HG03342 (cell line): ENCODE measurements at regions not wholly inside any gene's neighbourhood (a gene's known extent, or its start where the extent isn't known, plus 50 kb on each side); places are given as distances from the start of the nearest gene placed in this dataset.

Experiments used
- ATAC-seq: cut with Tn5 transposase; IDR thresholded peaks from one replicate; pipeline ENCODE4 v1.9.1; 2021; ENCODE audit warnings: mild to moderate bottlenecking, moderate library complexity; ENCODE audit not compliant: unreplicated experiment

DNA sequence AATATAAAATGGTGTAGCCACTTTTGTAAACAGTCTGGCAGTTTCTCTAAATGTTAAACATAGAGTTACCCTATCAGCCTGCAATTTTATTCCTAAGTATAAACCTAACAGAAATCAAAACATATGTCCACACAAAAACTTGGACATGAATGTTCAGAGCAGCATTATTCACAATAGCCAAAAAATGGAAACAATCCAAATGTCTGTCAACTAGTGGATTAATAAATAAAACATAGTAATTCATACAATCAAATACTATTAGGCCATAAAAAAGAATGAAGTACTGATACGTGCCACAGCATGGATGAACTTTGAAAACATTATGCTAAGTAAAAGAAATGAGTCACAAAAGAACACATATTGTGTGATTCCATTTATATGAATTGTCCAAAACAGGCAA lies 196.5 kb downstream of the NUAK1 start:
- ATAC-seq, result no peak

GRCh38 chr12:105943525-105943924 lies 195.2 kb downstream of the NUAK1 start:
- ATAC-seq, result no peak

DNA sequence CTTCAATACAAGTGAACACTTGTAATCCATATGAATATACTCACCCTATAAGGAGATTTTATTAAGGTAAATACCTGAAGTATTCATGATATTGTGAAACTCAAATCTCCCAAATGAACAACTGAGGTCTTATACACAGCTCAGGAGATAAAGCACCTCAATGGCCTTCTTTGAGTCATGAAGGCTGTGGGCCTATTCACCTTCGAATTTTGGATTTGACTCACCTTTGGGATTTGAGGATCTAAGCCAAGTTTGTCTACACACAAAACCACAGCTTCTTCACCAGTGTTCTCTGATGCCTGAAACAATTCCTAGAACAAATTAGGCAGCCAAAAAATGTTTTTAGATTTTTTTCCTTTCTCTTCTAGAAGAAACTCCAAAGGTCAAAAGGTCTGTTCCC lies 194.1 kb downstream of the NUAK1 start:
- ATAC-seq, result no peak

GRCh38 chr12:105945880-105946279 lies 192.9 kb downstream of the NUAK1 start:
- ATAC-seq, result no peak

DNA sequence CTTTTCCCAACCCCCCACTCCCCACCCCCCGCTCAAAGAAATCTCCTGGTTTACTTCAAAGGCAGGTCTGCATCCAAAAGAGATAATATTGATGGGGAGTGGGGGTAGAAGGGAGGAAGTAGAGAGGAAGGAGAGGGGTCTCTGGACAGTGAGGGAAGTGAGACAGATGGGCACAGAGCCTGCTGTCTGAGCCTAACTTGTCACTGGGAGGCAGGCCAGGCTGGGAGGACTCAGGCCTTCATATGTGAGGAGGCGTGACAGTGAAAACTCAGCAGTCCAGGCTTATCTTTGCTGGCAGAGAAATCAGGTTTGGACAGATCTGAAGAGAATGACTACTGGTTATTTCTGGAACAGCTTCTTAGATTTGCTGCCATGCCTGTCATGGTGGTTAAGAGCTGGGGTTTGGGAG lies 192.3 kb downstream of the NUAK1 start:
- ATAC-seq, result no peak

DNA sequence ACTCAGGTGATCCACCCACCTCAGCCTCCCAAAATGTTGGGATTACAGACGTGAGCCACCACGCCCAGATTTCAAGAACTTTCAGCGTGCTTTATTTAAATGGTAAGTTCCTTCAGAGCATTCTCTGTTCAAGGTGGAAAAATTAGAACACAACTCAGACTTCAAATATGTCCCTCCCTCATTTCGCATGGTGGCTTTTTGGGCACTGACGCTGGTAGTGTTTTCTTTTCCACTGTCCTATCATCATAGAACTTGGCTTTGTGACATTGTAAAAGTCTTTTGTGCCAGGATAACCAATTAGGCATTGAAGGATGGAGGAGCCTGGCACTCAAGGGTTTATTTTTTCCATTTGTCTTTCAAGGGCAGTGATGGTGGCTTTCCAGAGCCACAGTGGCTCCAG lies 190.8 kb downstream of the NUAK1 start:
- ATAC-seq, result no peak

GRCh38 chr12:105948331-105948730 lies 190.4 kb downstream of the NUAK1 start:
- ATAC-seq, result no peak

DNA sequence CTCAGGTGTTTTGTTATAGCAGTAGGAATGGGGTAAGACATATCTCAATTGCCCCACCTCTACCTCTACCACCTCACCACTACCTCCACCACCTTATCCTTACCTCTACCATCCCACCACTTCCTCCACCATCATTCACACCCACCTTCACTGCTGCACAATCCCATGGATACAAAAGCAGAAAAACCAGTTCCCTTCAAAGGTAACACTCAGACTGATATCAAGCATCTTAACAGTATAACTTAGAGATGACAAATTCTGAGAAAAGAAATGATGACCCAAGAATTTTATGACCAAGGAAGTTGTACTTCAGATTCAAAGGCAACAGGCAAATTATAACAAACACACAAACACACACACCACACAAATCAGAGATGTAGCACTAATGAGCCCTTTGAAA lies 189.4 kb downstream of the NUAK1 start:
- ATAC-seq, result no peak

DNA sequence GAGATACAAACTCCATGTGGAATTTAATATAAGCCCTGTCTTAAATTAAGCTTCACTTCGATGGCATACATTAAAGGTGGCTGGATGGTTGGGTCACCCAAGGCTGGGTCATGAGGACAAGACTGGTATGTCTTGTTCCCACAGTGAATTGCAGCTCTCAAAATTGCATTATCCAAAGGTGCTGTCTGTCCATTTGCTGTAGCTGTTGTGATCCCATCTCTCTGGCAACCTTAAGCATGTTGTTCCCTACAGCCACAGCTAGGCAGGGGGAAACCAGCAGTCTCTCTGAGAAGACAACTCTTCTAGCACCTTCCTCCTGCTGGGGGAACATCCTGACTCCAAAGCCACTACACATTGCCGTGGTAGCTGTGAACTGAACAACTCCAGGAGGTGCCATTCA lies 187.0 kb downstream of the NUAK1 start:
- ATAC-seq, result no peak

- ATAC-seq, result no peak
Measured at GRCh38 chr12:105954951-105955931, 183.5 kb downstream of the NUAK1 start.

DNA sequence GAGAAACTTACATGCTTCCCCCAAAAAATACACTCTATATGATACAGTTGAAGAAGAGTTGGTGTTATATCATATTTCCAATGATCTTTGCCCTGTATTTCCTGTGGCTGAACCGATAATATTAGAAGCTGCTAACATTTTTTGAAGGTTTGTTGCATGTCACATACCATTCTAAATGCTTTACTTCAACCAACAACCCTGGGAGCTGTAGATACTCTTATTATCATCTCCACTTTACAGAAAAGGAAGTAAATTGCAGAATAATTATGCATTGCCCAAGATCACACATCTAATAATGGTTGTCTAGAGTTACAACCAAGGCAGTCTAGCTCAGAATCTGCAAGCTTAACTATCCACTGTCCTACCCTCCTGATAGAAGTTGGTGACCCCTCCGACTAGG lies 182.8 kb downstream of the NUAK1 start:
- ATAC-seq, result no peak

DNA sequence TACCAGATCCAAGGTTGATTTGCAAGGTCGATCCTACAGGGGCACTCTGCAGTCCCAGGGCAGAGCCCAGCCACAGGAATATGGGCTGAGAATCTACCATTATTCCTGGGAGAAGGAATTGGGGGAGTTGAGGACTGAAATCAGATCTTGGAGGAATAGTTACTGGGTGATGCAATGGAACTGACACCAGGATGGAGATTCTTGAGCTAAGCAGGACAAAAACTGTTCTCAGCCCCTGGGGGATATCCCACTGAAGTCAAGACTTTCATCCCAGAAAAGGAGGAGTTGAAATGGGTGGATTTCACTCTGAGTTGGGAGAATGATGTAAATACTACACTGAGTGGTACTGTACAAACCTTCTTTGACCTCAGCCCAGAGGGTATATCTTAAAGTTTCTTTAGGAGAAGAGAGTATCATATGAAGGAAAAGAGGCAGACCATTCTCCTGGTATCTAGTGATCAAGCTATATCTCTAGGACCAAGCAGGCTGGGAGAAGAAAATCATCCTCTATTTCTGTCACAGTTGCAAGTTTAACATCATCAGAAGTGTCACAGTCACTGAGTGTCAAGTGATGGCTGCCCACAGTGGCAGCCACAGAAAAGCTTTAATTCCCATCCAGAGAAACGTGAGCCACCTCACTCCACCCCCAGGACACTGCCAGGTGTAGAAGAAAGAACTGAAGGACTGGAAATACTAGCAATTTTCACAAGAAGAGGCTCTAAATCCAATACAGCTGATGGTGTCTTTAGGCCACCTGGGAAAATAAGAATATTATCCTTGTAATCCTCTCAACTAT lies 181.9 kb downstream of the NUAK1 start:
- ATAC-seq, result no peak

DNA sequence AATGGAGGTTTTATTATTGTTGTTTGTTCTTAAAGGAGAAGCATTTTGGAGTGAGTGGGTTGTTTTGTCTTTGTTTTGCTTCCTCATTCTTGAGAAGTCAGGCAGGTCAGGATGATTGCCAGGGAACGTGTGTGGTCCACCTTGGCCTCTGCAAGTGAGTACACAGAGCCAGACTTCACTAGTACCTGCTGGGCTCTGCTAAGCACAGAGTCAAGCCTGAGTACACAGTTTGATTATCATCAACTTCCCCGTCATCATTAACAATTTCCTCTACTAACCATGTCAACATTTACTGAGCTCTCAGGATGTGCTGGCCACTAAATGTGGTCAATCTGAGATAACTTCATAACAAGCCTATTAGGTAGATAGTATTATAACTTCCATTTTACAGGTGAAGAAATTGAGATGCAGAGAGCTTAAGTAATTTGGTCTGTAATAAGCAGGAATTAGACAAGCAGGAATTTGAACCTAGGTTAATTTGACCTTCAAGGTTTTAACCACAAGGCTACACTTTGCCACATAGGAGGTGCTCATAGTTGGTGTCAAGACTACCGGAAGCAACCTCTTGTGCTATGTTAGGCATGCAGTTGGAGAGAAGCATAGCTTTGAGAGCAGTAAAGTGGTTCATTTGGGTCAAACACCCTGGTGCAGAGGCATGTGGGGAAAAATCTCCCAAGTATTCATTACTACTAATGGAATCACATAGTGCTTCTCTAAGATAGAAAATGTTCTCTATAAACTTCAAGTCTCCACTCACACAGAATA lies 178.3 kb downstream of the NUAK1 start:
- ATAC-seq, result no peak

GRCh38 chr12:105961821-105962671 lies 176.7 kb downstream of the NUAK1 start:
- ATAC-seq, result no peak

- no peak for ATAC-seq
Measured at GRCh38 chr12:105967038-105967776, 171.5 kb downstream of the NUAK1 start.

DNA sequence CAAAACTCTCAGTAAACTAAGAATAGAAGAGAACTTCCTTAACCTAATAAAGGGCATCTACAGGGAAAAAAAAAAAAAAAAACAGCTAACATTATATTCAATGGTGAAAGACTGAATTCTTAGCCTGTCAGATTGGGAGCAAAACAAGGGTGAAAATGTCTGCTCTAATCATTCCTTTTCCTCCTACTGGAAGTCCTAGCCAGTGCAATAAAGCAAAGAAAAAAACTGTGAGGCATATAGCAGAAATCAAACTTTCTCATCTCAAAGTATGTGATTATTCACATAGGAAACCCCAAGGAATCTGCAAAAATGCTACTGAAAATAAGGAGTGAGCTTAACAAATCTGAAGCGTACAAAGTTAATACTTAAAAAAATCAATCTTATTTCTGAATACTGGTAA lies 170.7 kb downstream of the NUAK1 start:
- ATAC-seq, result no peak

DNA sequence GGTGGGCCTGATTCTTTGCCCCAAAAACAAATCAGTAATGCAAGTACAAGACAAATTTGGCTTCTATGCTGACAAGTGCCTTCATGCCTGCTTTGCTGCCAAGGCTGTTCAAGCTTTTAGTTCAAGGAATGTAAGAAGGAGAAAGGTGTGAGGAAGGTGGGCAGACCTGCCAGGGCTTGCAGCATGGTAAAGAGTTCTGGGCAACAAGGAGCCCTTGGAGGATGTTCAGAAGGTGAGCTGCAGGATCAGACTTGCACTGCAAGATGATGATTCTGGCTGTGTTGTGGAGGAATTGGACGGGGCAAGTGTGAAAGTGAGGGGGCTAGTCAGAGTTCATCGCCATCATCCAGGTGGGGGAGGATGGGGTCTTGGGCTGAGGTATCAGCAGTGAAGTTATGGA lies 167.9 kb downstream of the NUAK1 start:
- no peak for ATAC-seq

DNA sequence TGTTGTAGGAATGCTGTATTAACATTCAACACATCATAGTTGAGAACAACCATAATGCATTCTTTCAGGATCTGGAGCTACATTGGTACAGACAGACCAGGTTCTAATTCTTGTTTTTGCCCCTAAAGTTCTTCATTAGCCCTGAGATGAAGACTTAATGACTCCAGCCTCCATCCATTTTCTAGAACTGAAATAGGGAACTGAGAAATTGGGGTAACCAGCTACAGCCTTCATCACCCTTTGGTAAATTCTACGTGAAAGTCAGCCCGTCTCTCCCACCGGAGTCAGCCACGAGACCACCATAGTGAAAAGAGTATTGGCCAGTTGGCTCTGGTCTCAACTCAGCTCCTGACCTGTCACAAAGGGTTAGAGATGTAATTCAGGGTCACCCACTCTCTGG lies 164.0 kb downstream of the NUAK1 start:
- ATAC-seq, result no peak

DNA sequence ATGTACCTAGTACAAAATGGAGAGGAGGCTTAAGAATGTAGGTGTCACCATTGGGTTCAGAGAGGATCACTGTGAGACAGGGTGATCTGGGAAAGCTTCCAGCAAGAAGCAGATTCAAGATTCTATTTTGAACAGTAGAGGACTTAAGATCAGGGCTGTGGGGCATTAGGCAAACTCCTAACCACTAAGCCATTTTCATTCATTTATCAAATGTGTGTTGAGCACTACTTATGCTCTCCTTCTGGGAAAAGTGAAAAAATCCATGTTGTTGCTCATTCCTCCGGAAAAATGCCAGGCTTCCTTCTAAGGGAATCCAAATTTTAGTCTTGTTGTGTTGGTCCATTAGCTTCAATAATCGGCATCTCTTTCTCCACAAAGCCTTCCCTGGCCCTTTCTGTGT lies 163.4 kb downstream of the NUAK1 start:
- no peak for ATAC-seq

DNA sequence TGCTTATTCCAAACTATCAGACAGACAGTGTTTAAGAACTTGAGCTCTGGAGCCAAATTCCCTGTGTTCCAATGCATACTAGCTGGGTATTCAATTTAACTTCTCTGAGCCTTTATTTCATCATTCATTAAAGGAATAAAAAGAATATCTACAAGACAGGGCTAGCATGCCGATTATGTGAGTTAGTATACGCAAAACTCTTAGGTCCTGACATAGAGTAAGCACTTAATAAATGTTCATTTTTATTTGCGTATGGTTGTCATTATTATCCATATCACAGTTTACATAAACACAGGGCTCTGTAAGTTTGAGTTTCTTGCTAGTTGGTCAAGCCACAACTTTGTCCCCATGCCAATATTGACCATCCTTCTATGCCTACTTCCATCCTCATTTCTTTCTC lies 161.5 kb downstream of the NUAK1 start:
- ATAC-seq, result no peak
